ENCODE measurements at regions not wholly inside any gene's neighbourhood (a gene's known extent, or its start where the extent isn't known, plus 50 kb on each side); places are given as distances from the start of the nearest gene placed in this dataset.
"Not testable (repeated sequence)": the region's sequence is repeated elsewhere in the genome, so short reads cannot be mapped to it uniquely, and the experiment has no call there.

DNA sequence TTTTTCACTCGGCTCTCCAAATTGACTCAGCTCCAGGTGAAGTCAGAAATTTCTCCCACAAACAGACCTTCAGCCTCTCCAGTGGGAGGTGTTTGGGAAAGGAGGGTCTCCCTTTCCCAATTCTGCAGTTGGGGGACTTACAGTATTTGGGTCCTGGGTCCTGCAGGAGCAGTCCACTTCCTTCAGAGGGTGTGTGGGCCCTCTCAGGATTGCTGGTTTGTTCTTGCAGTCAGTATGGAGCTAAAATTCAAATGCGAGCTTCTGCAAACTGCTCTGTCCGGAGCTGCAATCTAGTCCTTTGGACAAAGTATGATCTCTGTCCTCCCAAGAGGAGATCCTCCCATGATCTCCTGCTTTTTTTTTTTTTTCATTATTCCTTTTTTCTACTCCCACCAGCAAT lies 87.9 kb upstream of the MSTN start:
- DNase-seq: no peak

DNA sequence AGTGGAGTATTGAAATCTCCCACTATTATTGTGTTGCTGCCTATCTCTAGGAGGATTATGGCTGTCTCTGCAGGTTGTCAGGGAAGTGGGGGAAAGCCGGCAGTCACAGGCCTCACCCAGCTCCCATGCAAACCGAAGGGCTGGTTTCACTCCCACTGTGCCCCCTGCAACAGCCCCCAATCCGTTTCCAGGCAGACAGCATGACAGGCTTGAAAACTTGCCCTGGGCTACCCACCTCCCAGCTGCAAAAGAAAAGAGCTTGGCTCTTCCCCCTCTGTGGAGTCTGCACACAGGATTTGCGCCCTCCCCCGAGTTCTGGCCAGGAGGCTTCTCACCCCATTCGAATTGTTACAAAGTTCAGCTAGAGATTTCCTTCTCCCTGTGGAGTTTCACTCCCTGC lies 87.4 kb upstream of the MSTN start:
- DNase-seq: no peak

DNA sequence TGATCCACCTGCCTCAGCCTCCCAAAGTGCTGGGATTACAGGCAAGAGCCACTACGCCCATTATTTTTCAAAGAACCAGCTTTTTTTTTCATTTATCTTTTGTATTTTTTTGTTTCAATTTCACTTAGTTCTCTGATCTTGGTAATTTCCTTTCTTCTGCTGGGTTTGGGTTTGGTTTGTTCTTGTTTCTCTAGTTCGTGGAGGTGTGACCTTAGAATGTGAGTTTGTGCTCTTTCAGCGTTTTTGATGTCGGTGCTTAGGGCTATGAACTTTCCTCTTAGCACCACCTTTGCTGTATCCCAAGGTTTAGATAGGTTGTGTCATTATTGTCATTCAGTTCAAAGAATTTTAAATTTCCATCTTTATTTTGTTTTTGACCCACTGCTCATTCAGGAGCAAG lies 86.7 kb upstream of the MSTN start:
- no peak for DNase-seq

DNA sequence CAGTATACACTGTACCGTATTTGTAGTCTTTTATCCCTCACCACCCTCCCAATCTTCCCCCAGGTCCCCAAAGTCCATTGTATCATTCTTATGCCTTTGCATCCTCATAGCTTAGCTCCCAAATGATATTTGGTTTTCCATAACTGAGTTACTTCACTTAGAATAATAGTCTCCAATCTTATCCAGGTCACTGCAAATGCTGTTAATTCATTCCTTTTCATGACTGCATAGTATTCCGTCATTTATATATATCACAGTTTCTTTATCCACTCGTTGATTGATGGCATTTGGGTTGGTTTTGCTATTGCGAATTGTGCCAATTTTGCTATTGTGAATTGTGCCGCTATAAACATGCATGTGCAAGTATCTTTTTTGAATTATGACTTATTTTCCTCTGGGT lies 83.6 kb upstream of the MSTN start:
- not testable (repeated sequence) for DNase-seq

DNA sequence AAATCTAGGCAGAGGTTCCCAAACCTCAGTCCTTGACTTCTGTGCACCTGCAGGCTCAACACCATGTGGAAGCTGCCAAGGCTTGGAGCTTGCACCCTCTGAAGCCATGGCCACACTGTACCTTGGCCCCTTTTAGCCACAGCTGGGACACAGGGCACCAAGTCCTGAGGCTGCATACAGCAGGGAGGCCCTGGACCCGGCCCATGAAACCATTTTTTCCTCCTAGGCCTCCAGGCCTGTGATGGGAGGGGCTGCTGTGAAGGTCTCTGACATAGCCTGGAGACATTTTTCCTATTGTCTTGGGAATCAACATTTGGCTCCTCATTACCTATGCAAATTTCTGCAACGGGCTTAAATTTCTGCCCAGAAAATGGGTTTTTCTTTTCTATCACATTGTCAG lies 77.9 kb upstream of the MSTN start:
- not testable (repeated sequence) for DNase-seq

DNA sequence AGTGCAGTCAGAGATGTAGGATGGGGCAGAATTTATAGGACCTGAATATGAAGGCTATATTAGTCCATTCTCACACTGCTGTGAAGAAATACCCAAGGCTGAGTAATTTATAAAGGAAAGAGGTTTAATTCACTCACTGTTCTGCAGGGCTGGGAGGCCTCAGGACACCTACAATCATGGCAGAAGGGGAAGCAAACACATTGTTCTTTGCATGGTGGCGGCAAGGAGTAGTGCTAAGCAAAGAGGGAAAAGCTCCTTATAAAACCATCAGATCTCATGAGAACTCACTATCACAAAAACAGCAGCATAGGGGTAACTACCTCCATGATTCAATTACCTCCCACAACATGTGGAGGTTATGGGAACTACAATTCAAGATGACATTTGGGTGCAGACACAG lies 76.8 kb upstream of the MSTN start:
- DNase-seq: no peak

DNA sequence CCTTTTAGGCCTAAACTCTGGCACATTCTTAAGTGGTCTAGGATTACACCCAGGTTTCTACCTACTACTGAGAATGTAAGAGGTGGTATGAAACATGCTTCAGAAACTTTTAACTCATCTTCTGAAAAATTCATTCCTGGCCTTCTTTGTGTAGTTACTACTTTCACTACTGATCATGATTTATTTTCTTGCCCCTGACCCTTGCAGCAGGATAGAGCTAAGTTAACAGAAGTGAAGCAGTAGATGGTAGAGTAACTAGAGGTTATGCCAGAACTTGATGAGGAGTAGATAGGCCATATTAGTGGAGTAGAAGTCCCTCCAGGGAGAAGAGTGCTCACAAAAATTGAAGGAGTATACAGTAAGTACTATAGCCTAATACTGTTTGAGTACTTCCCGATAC lies 75.5 kb upstream of the MSTN start:
- DNase-seq: no peak

DNA sequence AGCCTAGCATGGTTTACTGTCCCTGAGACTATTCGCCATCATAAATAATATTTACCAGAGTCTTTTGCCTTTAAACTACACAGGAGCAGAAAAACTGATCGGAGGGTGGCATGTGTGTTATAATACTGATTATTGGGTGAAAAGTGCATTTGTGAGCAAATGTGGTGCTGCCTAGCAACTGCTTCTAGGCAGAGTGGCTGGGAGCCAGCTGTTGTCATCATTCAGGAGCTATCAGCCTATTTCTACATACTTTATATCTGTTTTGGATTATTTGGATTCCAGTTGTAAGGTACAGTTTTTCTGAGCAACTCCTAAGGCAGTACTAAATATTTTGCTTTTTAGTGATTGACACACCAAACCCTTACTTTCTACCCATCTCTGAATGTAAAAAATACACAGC lies 75.0 kb upstream of the MSTN start:
- DNase-seq: no peak

DNA sequence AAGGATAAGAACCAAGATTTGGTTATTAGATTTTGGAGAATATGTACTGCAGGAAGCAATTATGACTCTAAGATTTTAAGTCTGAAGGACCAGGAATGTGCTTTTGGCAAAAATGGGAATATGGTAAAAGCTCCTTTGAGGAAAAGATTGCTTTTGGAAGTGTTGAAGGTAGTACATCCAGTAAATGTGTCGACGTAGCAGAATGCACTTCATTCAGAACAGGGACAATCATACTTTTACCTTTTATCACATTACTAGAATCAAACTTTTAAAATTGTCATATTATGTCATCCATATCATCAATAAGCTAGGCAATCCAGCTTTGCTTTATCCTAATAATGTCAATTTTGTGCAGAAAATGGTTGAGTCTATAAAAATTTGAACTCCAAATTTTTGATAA lies 74.3 kb upstream of the MSTN start:
- DNase-seq: no peak

DNA sequence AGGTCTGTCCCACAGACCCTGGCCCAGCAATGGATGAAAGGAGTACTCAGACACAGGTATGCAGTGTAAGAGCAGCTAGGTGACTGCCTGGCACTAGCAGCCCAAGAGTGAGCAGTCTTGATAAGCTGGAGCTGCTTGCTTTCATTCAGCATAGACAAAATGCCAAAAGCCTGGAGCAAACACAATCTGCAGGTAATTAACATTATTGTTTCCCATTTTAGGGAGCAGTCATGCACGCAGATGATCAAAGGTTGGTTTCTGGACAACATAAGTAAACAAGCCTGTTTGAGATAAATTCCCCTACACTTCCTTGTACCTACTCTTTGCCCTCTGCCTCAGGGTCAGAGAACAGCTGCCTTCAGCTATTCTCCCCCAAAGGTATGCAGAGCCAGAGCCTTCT lies 73.7 kb upstream of the MSTN start:
- no peak for DNase-seq

DNA sequence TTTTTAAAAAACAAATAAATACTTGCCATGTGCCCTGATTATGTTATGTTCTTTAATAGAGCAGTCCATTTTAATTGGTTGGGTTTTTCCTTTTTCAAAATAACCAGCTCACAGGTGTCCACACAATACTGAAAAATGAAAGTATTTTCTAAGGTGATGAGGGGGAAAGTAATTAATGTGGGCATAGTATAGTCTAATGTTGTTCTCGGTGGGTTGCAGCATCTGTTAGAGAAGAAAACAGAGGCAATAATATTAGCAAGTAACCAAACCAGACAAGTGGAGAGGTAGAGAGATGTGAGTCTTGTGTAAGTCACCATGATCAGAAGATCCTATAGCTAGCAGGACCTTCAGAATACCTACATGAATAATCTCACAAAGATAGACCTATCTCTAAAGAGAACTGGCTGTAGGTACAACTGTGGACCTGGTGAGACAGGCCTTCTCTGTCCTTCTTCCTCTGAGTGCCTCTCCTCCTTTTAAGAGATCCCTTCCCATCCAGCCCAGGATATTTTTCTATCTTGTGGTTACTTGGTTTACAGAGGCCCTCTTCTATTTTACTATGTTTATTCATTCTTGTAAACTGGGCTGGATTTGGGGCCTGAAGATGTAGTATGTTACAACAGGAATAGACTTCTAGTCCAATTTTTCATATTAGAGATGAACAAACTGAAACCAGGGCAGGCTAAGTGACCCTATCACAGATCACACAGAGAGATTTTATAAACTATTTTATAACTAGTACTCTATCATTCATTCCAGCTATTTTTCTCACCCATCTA lies 67.1 kb upstream of the MSTN start:
- DNase-seq: no peak

DNA sequence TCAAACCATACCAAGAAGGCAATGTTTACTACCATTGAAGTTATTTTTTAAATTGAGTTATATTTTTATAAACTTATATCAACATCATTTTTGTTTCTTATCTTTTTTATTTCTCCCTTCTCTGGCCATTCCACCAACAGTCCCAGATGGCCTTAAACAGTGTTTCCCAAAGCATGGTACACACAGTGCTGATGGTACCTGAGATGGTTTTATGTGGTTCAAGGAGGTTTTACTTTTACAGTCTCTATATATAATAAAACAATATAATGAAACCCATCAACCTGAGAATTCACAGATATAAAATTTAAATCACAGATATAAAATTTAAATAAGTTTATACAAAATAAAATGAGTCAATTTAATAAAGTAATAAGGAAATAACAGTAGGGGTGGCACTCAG lies 65.1 kb upstream of the MSTN start:
- no peak for DNase-seq

DNA sequence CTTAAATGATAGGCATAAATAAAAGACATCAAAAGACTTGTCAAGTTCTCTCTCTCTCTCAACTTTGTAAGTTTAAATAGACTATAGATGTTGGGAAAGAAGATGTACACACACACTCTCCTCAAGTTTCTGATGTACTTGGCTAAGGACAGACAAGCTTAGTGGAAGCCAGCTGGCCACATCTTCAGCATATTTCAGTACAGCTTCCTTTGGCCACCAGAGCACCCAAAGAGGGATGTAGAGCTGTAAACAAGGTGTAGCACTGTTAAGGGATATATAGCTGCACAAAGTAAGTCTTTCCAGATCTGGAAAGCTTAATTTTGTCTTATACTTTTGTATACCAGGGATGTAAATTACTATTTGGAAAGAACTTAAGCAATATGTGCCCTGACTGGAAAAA lies 64.3 kb upstream of the MSTN start:
- no peak for DNase-seq

DNA sequence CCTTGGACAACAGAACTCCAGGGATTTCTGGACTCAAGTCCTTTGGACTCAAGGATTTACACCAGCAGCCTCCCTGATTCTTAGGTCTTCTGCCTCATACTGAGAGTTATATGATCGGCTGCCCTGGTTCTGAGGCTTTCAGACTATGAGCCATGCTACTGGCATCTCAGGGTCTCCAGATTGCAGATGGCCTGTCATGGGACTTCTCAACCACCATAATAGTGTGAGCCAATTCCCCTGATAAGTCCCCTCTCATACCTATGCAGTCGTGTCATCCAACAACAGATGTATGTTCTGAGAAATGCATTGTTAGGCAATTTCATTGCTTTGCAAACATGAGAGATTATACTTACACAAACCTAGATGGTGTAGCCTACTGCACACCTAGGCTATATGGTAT lies 61.4 kb upstream of the MSTN start:
- no peak for DNase-seq

DNA sequence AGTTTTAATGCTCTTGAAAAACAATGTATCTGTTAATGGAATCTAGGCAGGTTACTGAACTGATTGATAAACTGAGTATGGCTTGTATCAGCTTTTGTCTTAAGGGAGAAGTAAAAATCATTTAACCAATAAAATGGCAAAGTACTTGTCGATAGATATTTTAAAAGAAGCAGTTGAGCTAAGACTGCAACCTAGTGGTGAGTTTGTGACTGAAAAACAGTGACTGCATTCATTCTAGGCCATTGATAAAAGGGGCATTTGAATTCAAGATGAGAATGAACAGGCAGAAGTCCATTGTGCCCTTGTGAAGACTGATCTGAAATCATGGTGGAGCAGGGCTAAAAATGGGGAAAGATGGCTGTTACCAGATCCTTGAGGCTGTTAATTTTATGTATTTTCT lies 59.4 kb upstream of the MSTN start:
- peak; percentile 30 to 33 for DNase-seq

DNA sequence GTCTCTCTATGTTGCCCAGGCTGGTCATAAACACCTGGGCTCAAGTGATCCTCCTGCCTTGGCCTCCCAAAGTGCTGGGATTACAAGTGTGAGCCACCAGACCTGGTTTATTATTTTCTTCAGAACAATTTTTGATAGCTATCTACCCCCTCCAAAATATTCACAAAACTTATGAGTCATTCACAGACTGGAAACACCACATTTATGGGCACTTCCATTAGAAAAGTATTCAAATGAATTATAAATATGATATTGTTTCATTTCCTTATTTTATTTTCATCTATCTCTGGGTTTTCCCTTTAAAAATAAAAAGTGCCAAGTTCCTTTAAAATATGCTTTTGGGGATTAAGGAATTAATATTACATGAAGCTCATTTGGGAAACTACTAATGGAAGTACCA lies 58.8 kb upstream of the MSTN start:
- DNase-seq: peak; percentile 7 to 42

DNA sequence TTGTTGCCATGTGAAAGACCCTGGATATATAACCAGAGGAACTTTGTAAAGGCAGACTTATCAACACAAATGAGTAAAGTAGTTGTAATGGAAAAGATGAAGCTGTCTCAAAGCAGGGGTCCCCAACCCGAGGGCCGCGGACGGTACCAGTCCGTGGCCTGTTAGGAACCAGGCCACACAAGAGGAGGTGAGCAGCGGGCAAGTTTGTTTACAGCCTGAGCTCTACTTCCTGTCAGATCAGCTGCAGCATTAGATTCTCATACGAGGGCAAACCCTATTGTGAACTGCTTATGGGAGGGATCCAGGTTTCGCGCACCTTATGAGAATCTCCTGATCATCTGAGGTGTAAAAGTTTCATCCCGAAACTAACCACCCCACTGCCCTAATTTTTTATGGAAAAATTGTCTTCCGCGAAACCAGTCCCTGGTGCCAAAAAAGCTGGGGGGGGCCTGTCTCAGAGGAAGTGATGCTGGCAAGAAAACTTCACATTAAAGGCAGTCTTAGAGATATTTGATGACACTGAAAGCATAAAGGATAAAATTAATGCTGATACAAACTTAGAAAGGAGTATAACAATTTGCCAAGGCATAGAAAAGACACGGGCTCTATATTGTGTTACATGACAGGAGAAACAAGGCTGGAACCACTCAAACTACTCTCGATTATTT lies 57.5 kb upstream of the MSTN start:
- no peak for DNase-seq

DNA sequence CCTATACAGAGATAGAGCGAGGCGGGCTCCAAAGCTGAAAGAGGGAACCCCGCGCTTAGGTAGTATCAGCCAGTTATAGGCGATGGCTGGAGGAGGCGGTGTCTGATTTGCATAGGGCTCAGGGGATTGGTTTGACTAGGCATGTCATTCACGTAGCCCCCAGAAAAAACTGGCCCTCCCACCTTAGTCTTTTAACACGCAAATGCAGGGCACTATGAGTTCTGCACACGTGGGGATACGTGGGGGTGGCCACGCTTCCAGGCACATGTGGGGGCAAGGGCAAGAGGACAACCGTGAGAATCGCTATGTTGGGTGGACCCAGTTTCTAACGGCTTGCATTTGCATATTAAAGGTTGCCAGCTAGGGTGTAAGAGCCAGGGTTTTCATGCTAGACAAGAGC lies 56.7 kb upstream of the MSTN start:
- peak in 1 of 2 donors; percentile 13 for DNase-seq

DNA sequence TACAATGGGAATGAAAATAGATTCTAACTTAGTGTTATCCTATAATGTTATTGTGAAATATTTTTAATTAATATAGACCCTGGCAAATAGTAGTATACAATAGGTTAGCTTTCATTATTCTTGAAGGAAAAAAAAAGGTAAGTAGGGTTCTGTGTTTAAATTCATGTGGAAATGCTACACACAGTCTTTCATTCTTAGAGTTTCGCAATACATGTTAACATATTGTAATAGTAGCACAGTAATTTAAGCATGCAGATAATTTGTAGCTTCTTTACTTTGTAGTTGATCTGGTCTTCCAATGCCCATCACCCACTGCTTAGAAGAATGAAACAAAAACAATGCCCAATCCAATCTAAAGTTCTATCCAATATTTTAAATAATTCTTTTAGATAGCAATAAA lies 54.8 kb upstream of the MSTN start:
- DNase-seq: no peak

DNA sequence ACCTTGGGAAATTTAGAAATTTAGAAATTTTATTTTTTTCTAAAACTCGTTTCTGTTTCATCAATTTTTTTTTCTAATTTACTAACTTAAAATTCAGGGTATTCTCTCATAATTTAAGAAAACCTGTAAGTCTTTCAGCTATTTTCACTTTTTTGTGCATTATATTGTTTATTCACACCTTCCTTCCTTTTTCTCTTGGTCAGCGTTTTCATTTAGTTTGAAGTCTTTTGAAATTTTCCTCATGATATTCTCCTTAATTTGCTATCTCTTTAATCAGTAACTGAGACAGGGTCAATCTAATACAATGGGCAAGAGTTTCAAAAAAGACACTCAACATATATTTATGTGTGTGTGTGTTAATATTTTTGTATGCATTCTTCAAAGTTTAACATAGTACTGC lies 50.5 kb upstream of the MSTN start:
- no peak for DNase-seq
